Neuronal stem cell (in vitro differentiated cells): ENCODE measurements at regions not wholly inside any gene's neighbourhood (a gene's known extent, or its start where the extent isn't known, plus 50 kb on each side); places are given as distances from the start of the nearest gene placed in this dataset.

Experiments
- DNase-seq: peaks from one replicate; pipeline ENCODE4 v3.0.0-alpha.2; 2013; ENCODE audit warnings: low spot score
- H2AFZ ChIP-seq: one replicate; pipeline ENCODE4 v1.6.1; 2013; ENCODE audit warnings: mild to moderate bottlenecking, low read length, inconsistent platforms
- H2AK5ac ChIP-seq: 2 replicates; pipeline ENCODE4 v1.6.1; 2013; ENCODE audit warnings: low read depth, mild to moderate bottlenecking, inconsistent platforms, low read length, moderate library complexity, mixed read lengths
- H2BK120ac ChIP-seq: 2 replicates; pipeline ENCODE4 v1.6.1; 2013; ENCODE audit warnings: low read depth, mild to moderate bottlenecking, inconsistent platforms, low read length, moderate library complexity, mixed read lengths
- H2BK12ac ChIP-seq: one replicate; pipeline ENCODE4 v1.6.1; 2013; ENCODE audit warnings: low read length, inconsistent platforms
- H2BK15ac ChIP-seq: 2 replicates; pipeline ENCODE4 v1.6.1; 2013; ENCODE audit warnings: mild to moderate bottlenecking, low read length, inconsistent platforms, mixed read lengths
- H2BK5ac ChIP-seq: one replicate; pipeline ENCODE4 v1.6.1; 2013; ENCODE audit warnings: inconsistent platforms, mild to moderate bottlenecking, low read length, moderate library complexity
- H3K14ac ChIP-seq: one replicate; pipeline ENCODE4 v1.6.1; 2013; ENCODE audit warnings: low read length, inconsistent platforms
- H3K18ac ChIP-seq: 2 replicates; pipeline ENCODE4 v1.6.1; 2013; ENCODE audit warnings: low read length, inconsistent platforms
- H3K23ac ChIP-seq: 2 replicates; pipeline ENCODE4 v1.6.1; 2013; ENCODE audit warnings: low read depth, mild to moderate bottlenecking, mixed read lengths, low read length, inconsistent platforms; ENCODE audit not compliant: poor library complexity
- H3K27ac ChIP-seq: replicated peaks from 3 replicates; pipeline ENCODE4 v1.5.1; 2013; ENCODE audit warnings: low read length, inconsistent platforms
- H3K27me3 ChIP-seq, 3 experiments: 2 replicates each; pipeline ENCODE4 v1.6.1; 2013; ENCODE audit warnings: low read length in 3 of 3, mild to moderate bottlenecking in 2 of 3, inconsistent platforms in 1 of 3, low read depth in 1 of 3, mixed read lengths in 1 of 3, moderate library complexity in 1 of 3; ENCODE audit not compliant: control insufficient read depth in 3 of 3, insufficient read depth in 3 of 3
- H3K36me3 ChIP-seq, 2 donors: replicated peaks in 1 of 2; 2 replicates each; pipeline ENCODE4 v1.6.1; 2013; ENCODE audit warnings: low read length in 2 of 2; ENCODE audit not compliant: control insufficient read depth in 2 of 2, insufficient read depth in 2 of 2
- H3K4ac ChIP-seq: 2 replicates; pipeline ENCODE4 v1.6.1; 2013; ENCODE audit warnings: inconsistent platforms, mild to moderate bottlenecking, low read length, moderate library complexity
- H3K4me1 ChIP-seq, 2 donors: 1 replicate in 1 of 2; 2 replicates in 1 of 2; pipeline ENCODE4 v1.6.1; 2013; ENCODE audit warnings: low read length in 2 of 2, low read depth in 1 of 2; ENCODE audit not compliant: control insufficient read depth in 2 of 2, insufficient read depth in 1 of 2
- H3K4me2 ChIP-seq: one replicate; pipeline ENCODE4 v1.6.1; 2013; ENCODE audit warnings: mild to moderate bottlenecking, low read length, inconsistent platforms; ENCODE audit not compliant: insufficient read depth, poor library complexity, severe bottlenecking
- H3K4me3 ChIP-seq, 2 donors: 2 replicates each; pipeline ENCODE4 v1.5.1; 2013; ENCODE audit warnings: low read length in 2 of 2, mild to moderate bottlenecking in 2 of 2, inconsistent platforms in 1 of 2, moderate library complexity in 1 of 2
- H3K79me1 ChIP-seq: one replicate; pipeline ENCODE4 v1.6.1; 2013; ENCODE audit warnings: low read depth, mild to moderate bottlenecking, inconsistent platforms, low read length, moderate library complexity
- H3K9ac ChIP-seq: one replicate; pipeline ENCODE4 v1.6.1; 2013; ENCODE audit warnings: mild to moderate bottlenecking, low read depth, low read length, inconsistent platforms; ENCODE audit not compliant: poor library complexity
- H3K9me3 ChIP-seq, 2 donors: replicated peaks in 1 of 2; 2 replicates each; pipeline versions ENCODE3 to v1.6.1; 2013; ENCODE audit warnings: low read length in 2 of 2, mild to moderate bottlenecking in 2 of 2, inconsistent platforms in 1 of 2, low read depth in 1 of 2, mixed read lengths in 1 of 2, moderate library complexity in 1 of 2; ENCODE audit not compliant: control insufficient read depth in 2 of 2, insufficient read depth in 1 of 2
- H4K8ac ChIP-seq: one replicate; pipeline ENCODE4 v1.6.1; 2013; ENCODE audit warnings: low read depth, mild to moderate bottlenecking, inconsistent platforms, low read length, moderate library complexity
- H4K91ac ChIP-seq: one replicate; pipeline ENCODE4 v1.6.1; 2013; ENCODE audit warnings: low read length, low read depth, mild to moderate bottlenecking, inconsistent platforms; ENCODE audit not compliant: poor library complexity
- WGBS, 2 donors: extraction: QIAGEN DNeasy Blood & Tissue Kit; methylation state at CpG; one replicate each; pipeline ENCODE4 v1.1.7; 2013; ENCODE audit warnings: missing lambda C conversion rate in 2 of 2, mixed read lengths in 1 of 2; ENCODE audit not compliant: insufficient read length in 2 of 2, insufficient replicate concordance in 1 of 2; ENCODE audit errors: extremely low coverage in 2 of 2; 5-methylcytosine and 5-hydroxymethylcytosine counted together

DNA sequence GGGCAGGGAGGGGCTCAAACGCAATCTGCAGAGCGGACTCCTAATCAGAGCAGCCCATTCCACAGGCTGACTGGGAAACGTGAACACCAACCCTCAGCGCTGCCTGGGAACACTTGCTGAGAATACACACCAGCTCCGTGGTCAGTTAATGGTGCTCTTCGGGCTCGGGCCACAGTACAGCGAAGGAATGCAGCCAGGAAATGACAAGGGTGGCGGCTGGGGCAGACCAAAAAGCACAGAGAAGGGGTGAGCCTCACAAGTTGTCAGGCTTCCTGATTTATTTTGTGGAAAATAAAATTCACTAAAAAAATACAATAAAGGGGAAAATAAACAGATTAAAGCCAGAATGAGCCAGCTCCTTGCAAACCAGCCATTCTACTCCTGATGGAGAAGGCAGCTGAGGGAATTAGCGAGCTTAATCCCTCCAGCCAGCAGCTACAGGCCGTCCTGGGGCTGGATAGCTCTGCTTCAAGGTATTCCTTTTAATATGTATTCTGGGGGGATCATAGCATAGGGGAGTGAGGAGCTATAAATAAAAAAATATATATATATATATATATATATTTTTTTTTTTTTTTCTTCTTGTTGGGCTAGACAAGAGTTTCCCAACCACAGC lies 165.5 kb upstream of the NTM start:
- no CpG with 5 or more reads among the region's 11 CpGs for WGBS, 2 donors
- H2BK5ac ChIP-seq, result no peak overlapping the region

DNA sequence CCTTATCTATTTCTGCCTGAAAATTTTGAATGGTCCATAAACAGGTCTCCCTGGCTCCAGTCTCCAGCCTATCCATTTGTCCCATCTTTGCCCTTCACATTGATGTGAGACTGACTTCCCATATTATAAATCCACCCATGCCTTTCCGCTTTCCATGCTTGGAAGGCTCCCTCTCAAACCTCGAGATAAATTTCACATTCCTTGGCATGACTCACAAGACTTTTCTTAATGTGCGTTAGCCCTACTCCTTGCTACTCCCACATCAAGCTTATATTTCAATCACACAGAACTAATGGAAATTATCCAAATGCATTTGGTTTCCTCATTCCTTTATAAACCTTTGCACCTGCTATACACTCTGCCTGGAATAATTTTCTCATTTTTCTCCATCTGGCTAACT lies 163.7 kb upstream of the NTM start:
- Histone ChIP-seq H3K79me1 (no peaks in the 10 kb centered on the region), H3K9ac (no peak overlapping the region), H2BK5ac (no peak overlapping the region), H3K36me3 (no peaks in the 10 kb centered on the region), H3K9me3 (no peaks in the 10 kb centered on the region), H3K4me2 (no peak overlapping the region), H2AFZ (no peak overlapping the region), H4K91ac (no peak overlapping the region), H4K8ac (no peak overlapping the region), H3K14ac (no peak overlapping the region), H3K4ac (no peak overlapping the region), H3K4me3 (no peak overlapping the region), H3K27me3 (no peaks in the 10 kb centered on the region), H3K4me1 (peaks cover 0 to 3% of the 10 kb centered on the region in 2 donors), H2BK12ac (no peak overlapping the region), H2BK15ac (no peak overlapping the region), H3K23ac (no peak overlapping the region), H3K27ac (no peak overlapping the region), H2AK5ac (no peak overlapping the region), H2BK120ac (no peak overlapping the region), H3K18ac (no peak overlapping the region)
- WGBS, 2 donors, result no CpG with 5 or more reads among the region's 3 CpGs
- DNase-seq, result no peak

More for the DNA sequence above, 165.5 kb upstream of the NTM start:
- no peak overlapping the region for H2BK12ac ChIP-seq
- H2AFZ ChIP-seq, result no peak overlapping the region
- H3K4me1 ChIP-seq, result peaks cover 0 to 3% of the 10 kb centered on the region in 2 donors
- H4K8ac ChIP-seq, result no peak overlapping the region
- no peaks in the 10 kb centered on the region for H3K27me3 ChIP-seq
- no peak for DNase-seq
- H2AK5ac ChIP-seq, result no peak overlapping the region
- H3K9ac ChIP-seq, result no peak overlapping the region
- H3K14ac ChIP-seq, result no peak overlapping the region
- no peak overlapping the region for H2BK15ac ChIP-seq
- no peak overlapping the region for H3K23ac ChIP-seq
- H3K9me3 ChIP-seq, result no peaks in the 10 kb centered on the region
- H3K27ac ChIP-seq, result no peak overlapping the region
- H3K4me2 ChIP-seq, result no peak overlapping the region
- no peak overlapping the region for H3K4me3 ChIP-seq
- no peak overlapping the region for H3K4ac ChIP-seq
- no peaks in the 10 kb centered on the region for H3K36me3 ChIP-seq
- H4K91ac ChIP-seq, result no peak overlapping the region
- peak overlapping the region; percentile 11 for H3K18ac ChIP-seq
- no peak overlapping the region for H2BK120ac ChIP-seq
- H3K79me1 ChIP-seq, result no peaks in the 10 kb centered on the region

DNA sequence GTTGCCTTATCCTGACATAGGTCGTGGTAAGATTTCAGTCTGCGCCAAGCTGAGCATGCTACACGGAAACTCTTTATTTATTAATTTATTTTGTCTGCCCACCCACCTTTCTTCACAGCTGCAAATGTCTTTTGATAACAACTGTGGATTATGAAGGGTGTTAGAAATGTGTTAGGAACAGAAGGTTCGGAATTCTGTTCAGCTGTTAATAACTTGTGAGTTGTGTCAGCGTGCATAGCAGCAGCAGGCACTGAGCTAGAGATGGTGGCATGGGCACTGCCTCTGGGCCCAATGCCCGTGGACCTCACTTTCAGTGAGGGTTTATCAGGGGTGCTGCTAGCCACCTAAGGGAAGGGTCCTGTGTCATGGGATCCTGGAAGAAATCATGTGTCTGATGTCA lies 162.5 kb upstream of the NTM start:
- Histone ChIP-seq H3K9ac (no peak overlapping the region), H2BK12ac (no peak overlapping the region), H3K9me3 (no peaks in the 10 kb centered on the region), H3K18ac (no peak overlapping the region), H3K4me3 (no peak overlapping the region), H3K27ac (no peak overlapping the region), H2AFZ (no peak overlapping the region), H3K4ac (no peak overlapping the region), H4K8ac (no peak overlapping the region), H2BK5ac (no peak overlapping the region), H3K79me1 (no peaks in the 10 kb centered on the region), H2BK15ac (no peak overlapping the region), H3K36me3 (no peaks in the 10 kb centered on the region), H2BK120ac (no peak overlapping the region), H3K4me1 (peaks cover 0 to 3% of the 10 kb centered on the region in 2 donors), H3K14ac (no peak overlapping the region), H3K27me3 (no peaks in the 10 kb centered on the region), H2AK5ac (no peak overlapping the region), H3K23ac (no peak overlapping the region), H4K91ac (no peak overlapping the region), H3K4me2 (no peak overlapping the region)
- DNase-seq, result no peak
- no CpG with 5 or more reads among the region's 6 CpGs for WGBS, 2 donors

DNA sequence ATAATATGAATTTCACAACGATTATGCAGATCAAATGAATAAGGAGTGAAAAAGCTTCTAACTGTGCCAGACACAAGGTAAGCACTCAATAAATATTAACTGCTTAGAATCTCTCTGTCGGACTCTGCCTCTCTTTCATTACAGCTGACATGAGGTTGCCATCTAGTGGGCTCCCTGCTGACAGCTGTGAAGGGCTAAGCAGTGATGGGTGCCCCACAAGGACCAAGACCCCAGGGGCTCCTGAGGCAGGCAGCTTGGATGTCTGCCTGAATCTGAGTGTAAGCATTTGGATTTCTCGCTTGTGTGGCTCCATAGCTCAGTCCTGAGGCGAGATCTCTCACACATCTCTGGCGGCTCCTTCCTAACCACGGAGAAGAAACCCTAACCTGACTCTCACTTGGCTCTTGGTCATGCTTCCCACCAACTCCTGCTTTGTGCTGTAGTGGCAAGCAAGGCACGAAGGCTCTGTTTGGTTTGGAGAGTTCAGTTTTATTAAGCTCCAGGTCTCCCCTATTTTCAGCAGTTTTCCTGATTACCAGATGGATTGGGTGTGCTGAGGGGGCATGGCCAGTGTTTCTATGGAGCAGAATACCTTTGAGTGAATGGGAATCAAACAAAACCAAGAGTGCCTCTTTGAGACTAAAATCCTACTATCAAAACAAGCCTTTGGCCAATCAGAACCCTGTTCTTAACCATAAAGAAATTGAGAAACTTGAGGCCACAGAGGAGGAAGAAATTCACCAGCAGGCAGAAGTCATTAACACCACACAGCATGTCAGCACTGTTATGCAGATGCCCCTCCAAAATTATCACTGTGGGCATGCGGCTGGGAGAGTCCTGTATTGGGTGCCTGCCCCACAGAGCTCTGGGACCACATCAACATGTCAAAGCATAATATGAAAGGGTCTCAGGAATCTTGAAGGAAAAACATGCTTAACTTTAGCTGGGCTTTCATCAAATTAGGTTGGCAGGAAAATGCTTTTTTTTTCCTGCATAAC lies 152.8 kb upstream of the NTM start:
- Histone ChIP-seq H2BK12ac (no peak overlapping the region), H3K4ac (no peak overlapping the region), H3K4me1 (peaks cover 0 to 3% of the 10 kb centered on the region in 2 donors), H3K36me3 (no peaks in the 10 kb centered on the region), H3K4me2 (no peak overlapping the region), H4K8ac (no peak overlapping the region), H3K9me3 (no peaks in the 10 kb centered on the region), H2AFZ (no peak overlapping the region), H3K23ac (no peak overlapping the region), H2BK15ac (no peak overlapping the region), H3K14ac (no peak overlapping the region), H3K27ac (no peak overlapping the region), H3K79me1 (no peaks in the 10 kb centered on the region), H2BK120ac (no peak overlapping the region), H3K18ac (no peak overlapping the region), H3K27me3 (no peaks in the 10 kb centered on the region), H3K9ac (no peak overlapping the region), H2BK5ac (no peak overlapping the region), H4K91ac (no peak overlapping the region), H3K4me3 (no peak overlapping the region), H2AK5ac (no peak overlapping the region)
- no CpG with 5 or more reads among the region's 8 CpGs for WGBS, 2 donors
- no peak for DNase-seq
